Limb (tissue), 2 donors: ENCODE measurements at regions not wholly inside any gene's neighbourhood (a gene's known extent, or its start where the extent isn't known, plus 50 kb on each side); places are given as distances from the start of the nearest gene placed in this dataset.
A peak's percentile ranks its signal among the peaks of the same experiment; 100 is the strongest.

Source experiments
- DNase-seq, 2 donors: peaks; one replicate each; pipeline ENCODE4 v3.0.0-alpha.2; 2016; ENCODE audit errors: extremely low spot score in 2 of 2

GRCh38 chr17:79401704-79402674 is 208.9 kb downstream of the RBFOX3 start:
- no peak for DNase-seq

GRCh38 chr17:79400989-79401703 is 209.7 kb downstream of the RBFOX3 start:
- peak; percentile 78 to 91 for DNase-seq

- DNase-seq = peak in 1 of 2 donors; percentile 50
Observed at GRCh38 chr17:79399610-79400144, 211.2 kb downstream of the RBFOX3 start.

GRCh38 chr17:79398441-79398840 is 212.4 kb downstream of the RBFOX3 start:
- DNase-seq = no peak

- no peak for DNase-seq
Observed at GRCh38 chr17:79396696-79397095, 214.2 kb downstream of the RBFOX3 start.

GRCh38 chr17:79395545-79395944 is 215.3 kb downstream of the RBFOX3 start:
- no peak for DNase-seq

- peak in 1 of 2 donors; percentile 62 for DNase-seq
Observed at GRCh38 chr17:79395066-79395465, 215.8 kb downstream of the RBFOX3 start.

GRCh38 chr17:79393358-79394052 is 217.3 kb downstream of the RBFOX3 start:
- peak; percentile 50 to 91 for DNase-seq

GRCh38 chr17:79392598-79392997 is 218.3 kb downstream of the RBFOX3 start:
- DNase-seq = no peak

- DNase-seq = peak; percentile 67 to 87
Observed at GRCh38 chr17:79391376-79392233, 219.2 kb downstream of the RBFOX3 start.

- no peak for DNase-seq
Observed at GRCh38 chr17:79389896-79390295, 221.0 kb downstream of the RBFOX3 start.

GRCh38 chr17:79388556-79389295 is 222.1 kb downstream of the RBFOX3 start:
- DNase-seq = peak; percentile 34 to 77

GRCh38 chr17:79387783-79388182 is 223.1 kb downstream of the RBFOX3 start:
- DNase-seq = no peak

GRCh38 chr17:79385962-79386563 is 224.8 kb downstream of the RBFOX3 start:
- no peak for DNase-seq

- no peak for DNase-seq
Observed at GRCh38 chr17:79382313-79382712, 228.5 kb downstream of the RBFOX3 start.

GRCh38 chr17:79379700-79380445 is 231.0 kb downstream of the RBFOX3 start:
- no peak for DNase-seq

- no peak for DNase-seq
Observed at GRCh38 chr17:79377230-79377786, 233.5 kb downstream of the RBFOX3 start.

GRCh38 chr17:79374807-79375206 is 236.0 kb downstream of the RBFOX3 start:
- DNase-seq = no peak
